NOMO-1 treated with dmso at 0.1 percent for 144 hours (cell line): ENCODE measurements at regions not wholly inside any gene's neighbourhood (a gene's known extent, or its start where the extent isn't known, plus 50 kb on each side); places are given as distances from the start of the nearest gene placed in this dataset.
"Not testable (repeated sequence)": the region's sequence is repeated elsewhere in the genome, so short reads cannot be mapped to it uniquely, and the experiment has no call there.

ENCODE experiments used
- DNase-seq: peaks from one replicate; lab custom pipeline; 2025; ENCODE audit not compliant: unreplicated experiment; lab: John Stamatoyannopoulos, UW

DNA sequence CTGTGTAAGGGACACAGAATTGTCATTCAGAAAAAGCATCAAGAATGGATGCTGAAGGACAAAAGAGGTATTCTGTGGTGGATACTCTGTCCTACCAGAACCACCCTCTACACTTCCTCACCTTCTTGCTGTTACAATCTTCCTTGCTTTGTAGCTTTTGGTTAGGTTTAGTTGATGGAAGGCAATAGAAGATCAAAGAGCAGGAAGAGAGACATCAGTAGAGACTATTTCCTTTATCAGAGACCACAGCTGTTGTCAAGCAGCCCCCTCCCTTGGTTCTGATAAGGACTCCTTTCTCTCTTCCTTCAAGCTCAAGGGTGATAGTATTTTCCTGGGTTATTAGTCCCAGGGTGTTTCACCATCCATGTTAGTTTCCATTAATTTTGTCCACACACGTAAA lies 84.7 kb upstream of the ALCAM start:
- no peak for DNase-seq

DNA sequence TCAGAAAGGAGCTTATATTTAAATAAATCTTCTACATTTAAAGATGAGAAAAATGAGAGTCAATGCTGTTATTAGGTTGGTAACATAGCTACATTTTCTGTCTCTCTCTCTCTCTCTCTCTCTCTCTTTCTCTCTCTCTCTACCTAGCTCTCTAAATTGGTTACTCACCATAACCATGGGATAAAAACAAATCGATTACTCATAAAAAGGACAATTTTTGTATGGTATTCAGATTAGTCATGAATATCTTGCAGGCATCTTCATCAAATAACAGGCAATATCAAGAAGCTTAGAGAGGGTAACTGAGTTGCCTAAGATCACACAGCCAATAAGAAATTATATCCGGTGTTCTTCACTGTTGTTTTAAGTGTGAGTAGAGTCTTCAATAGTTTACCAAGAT lies 81.8 kb upstream of the ALCAM start:
- no peak for DNase-seq

DNA sequence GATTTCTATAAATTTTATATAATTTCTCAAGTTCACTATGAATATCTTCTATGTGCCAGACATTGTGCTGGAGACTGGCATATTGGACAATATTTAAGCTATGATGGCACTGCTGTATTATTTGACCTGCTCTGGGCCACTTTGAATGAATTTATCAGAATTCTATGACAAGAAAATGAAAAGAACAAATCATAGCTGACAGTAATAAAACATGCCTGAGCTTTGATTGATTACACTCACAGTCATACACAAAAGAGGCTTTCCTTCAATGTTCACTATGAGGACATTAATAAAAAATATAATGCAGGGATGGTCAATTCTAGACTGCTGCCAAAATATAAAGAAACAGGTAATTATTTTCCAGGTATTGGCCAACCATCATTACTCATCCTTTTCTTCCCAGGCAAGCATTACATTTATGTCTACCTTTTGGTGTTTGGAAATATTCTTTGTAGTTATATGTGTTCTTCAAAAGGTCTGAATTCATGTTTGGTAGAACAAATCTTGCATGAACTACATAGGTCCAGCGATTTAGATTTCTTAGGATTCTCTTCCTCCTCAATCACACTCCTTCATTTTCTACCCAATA lies 81.0 kb upstream of the ALCAM start:
- no peak for DNase-seq

DNA sequence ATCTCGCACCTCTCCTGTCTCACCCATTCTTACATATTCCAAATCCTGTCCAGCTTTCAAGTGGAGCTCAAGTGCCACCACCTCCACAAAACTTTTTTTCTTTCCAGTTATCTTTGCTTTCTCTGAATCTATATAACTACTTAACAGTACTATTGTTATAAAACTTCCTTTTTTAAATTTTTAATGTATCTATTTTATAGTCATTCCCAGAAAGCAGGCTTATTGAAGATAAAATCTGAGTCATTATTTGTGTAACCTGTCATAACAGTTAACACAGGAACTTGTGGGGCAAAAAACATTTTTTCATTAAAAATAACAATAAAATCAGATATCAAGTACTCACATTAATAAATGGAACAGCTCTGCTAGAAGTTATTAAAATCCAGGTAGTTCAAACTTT lies 73.3 kb upstream of the ALCAM start:
- no peak for DNase-seq

DNA sequence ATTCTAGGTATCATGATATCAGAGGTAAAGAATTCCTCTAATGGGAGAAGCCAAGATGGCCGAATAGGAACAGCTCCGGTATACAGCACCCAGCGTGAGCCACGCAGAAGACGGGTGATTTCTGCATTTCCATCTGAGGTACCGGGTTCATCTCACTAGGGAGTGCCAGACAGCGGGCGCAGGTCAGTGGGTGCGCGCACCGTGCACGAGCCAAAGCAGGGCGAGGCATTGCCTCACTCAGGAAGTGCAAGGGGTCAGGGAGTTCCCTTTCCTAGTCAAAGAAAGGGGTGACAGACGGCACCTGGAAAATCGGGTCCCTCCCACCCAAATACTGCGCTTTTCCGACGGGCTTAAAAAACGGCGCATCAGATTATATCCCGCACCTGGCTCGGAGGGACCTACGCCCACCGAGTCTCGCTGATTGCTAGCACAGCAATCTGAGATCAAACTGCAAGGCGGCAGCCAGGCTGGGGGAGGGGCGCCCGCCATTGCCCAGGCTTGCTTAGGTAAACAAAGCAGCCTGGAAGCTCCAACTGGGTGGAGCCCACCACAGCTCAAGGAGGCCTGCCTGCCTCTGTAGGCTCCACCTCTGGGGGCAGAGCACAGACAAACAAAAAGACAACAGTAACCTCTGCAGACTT lies 70.4 kb upstream of the ALCAM start:
- DNase-seq = not testable (repeated sequence)

DNA sequence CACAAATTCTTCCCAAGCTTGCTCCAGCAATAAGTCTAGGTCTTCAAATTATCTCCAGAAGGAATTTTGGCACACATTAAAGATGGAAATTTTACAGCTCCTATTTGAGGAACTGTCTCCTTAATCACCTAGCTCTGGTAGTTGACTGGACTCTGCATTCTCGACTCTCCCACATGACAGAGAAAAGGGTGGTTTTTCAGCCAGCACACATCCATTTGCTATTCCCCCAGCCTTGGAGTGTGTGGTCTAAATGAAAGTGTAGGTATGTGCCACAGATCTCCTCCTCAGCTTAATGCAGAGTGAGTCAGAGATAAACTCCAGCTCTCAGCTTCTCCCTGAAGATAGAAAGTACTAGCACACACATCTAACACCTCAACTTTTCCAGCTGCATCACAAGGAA lies 62.2 kb upstream of the ALCAM start:
- DNase-seq = no peak

DNA sequence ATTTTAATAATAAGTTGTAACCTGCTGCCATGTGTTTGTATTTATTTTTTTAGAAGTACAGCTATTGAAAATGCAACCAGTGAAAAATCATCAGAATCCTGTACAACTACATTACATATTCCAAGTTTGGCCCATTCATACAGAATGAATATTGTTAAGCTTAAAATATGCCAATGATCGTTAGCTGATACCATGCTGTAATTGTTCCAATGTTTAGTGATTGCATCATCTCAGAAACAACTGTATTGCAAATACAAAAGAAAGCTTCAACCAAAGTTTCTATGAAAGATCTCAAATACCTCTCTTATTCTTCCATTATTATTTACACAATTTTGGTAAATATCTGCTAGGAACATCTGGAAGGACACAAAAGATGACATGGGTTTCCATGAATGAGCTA lies 51.6 kb upstream of the ALCAM start:
- DNase-seq = no peak

DNA sequence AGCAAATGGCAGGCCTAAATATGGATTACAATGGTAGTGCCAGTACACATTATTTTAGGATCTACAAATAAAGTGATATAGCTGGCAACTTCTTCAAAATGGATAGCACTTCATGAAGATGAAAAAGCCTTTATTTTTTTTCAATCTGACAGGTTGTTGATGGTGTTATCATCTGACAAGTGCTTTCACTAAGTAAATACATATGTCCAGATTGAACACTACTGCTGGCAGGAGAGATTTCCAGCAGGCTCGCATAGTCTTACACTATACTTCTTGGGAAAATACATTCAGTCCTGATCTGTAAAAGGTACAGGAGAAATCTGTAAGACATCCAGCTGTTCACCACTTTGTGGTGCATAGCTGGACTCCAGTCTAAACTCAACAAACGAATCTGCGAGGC lies 50.9 kb upstream of the ALCAM start:
- no peak for DNase-seq

DNA sequence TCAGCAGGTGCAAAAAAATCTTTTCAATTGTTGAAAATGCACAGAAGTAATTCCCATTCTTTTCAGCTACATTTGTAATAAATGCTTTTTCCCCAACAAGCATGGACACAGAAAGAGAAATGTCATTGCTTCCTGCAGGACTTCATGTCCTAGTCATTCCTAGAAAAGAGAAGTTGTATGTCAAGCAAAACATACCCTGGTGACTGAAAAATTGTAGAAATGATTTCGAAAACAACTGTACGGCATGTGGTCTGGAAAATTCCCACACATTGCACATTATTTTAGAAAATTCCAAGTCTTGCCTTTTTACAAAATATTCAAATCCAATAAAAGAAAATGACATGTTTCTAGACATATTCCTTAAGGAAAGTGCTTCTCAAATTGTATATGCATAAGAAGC lies 50.4 kb upstream of the ALCAM start:
- no peak for DNase-seq
